HCT116 (cell line): ENCODE measurements at regions not wholly inside any gene's neighbourhood (a gene's known extent, or its start where the extent isn't known, plus 50 kb on each side); places are given as distances from the start of the nearest gene placed in this dataset.

Source experiments
- ATAC-seq: fragments of 200-7000 bp; cut with Tn5 transposase; 2 replicates; pipeline ENCODE4 v1.9.1; 2020; ENCODE audit warnings: mild to moderate bottlenecking, moderate library complexity
- BruUV-seq: library from RNA; stranded (reverse); fragments of 400-500 nt; replicated peaks from 2 replicates; lab custom pipeline; 2021; lab: Mats Ljungman, UMichigan
- CTCF ChIA-PET: fragments of 300-600 bp; sonication (Branson Sonifier 250); formaldehyde crosslinking; loops from one replicate; lab custom pipeline; 2021; ENCODE audit warnings: antibody characterized with exemption; lab: Charles Lee
- POLR2A ChIA-PET: fragments of 300-600, 350-600 bp; sonication (Branson Sonifier 250); formaldehyde crosslinking; loops from one replicate; lab custom pipeline; 2021; ENCODE audit warnings: antibody characterized with exemption; lab: Charles Lee
- RAD21 ChIA-PET, 2 experiments: fragments of 300-600 bp; sonication (Branson Sonifier 250); formaldehyde crosslinking; loops; one replicate each; lab custom pipeline; 2023; ENCODE audit warnings: low total read pairs in 2 of 2; ENCODE audit not compliant: uncharacterized antibody in 2 of 2, unreplicated experiment in 2 of 2, low non-redundant PET in 1 of 2; lab: Charles Lee
- DNase-seq: peaks from one replicate; pipeline ENCODE4 v3.0.0-alpha.2; 2010; ENCODE audit warnings: low read depth, low spot score
- H2AFZ ChIP-seq: fragments of 200-600 bp; shearing (Covaris generic), sonication (generic); 2 replicates; pipeline ENCODE4 v1.6.1; 2017; ENCODE audit warnings: low read depth, mixed run types, mixed read lengths, antibody characterized with exemption, low read length; ENCODE audit not compliant: poor library complexity, severe bottlenecking
- H3K27ac ChIP-seq: 2 replicates; pipeline ENCODE4 v1.5.1; 2012; ENCODE audit warnings: low read depth, low read length
- H3K27me3 ChIP-seq: fragments of 200-600 bp; sonication (generic); 2 replicates; pipeline ENCODE4 v1.6.1; 2016; ENCODE audit warnings: mixed run types, low read length, mixed read lengths; ENCODE audit not compliant: insufficient read depth
- H3K36me3 ChIP-seq, 2 experiments: fragments of 200-500 bp in 1 of 2; fragments of 200-600 bp in 1 of 2; sonication (Bioruptor generic) in 1 of 2; sonication (generic) in 1 of 2; 2 replicates each; pipeline versions ENCODE4 v1.5.1 to v1.6.1; 2014 to 2016; ENCODE audit warnings: low read length in 2 of 2, inconsistent platforms in 1 of 2, mixed read lengths in 1 of 2, mixed run types in 1 of 2; ENCODE audit not compliant: insufficient read depth in 2 of 2, control insufficient read depth in 1 of 2
- H3K4me1 ChIP-seq, 2 experiments: fragments of 200-600 bp in 1 of 2; sonication (generic) in 1 of 2; 2 replicates each; pipeline versions ENCODE4 v1.5.1 to v1.6.1; 2012 to 2017; ENCODE audit warnings: low read length in 2 of 2, inconsistent platforms in 1 of 2, mild to moderate bottlenecking in 1 of 2, mixed read lengths in 1 of 2, mixed run types in 1 of 2, moderate library complexity in 1 of 2; ENCODE audit not compliant: insufficient read depth in 2 of 2, control insufficient read depth in 1 of 2
- H3K4me2 ChIP-seq: fragments of 200-600 bp; sonication (generic); 2 replicates; pipeline ENCODE4 v1.6.1; 2017; ENCODE audit warnings: mixed run types, low read length, mixed read lengths
- H3K4me3 ChIP-seq, 2 experiments: fragments of 200-600 bp in 1 of 2; sonication (generic) in 1 of 2; replicated peaks in 1 of 2; 2 replicates each; pipeline ENCODE4 v1.5.1; 2011 to 2016; ENCODE audit warnings: low read length in 2 of 2, control low read depth in 1 of 2, low read depth in 1 of 2, mild to moderate bottlenecking in 1 of 2, mixed read lengths in 1 of 2, mixed run types in 1 of 2
- H3K79me2 ChIP-seq: fragments of 200-600 bp; sonication (generic); 2 replicates; pipeline ENCODE4 v1.6.1; 2017; ENCODE audit warnings: mild to moderate bottlenecking, mixed run types, low read length, moderate library complexity, mixed read lengths; ENCODE audit not compliant: insufficient read depth
- H3K9ac ChIP-seq: fragments of 200-600 bp; sonication (generic); 2 replicates; pipeline ENCODE4 v1.6.1; 2016; ENCODE audit warnings: low read length, mixed read lengths
- H3K9me2 ChIP-seq: fragments of 200-600 bp; sonication (generic), shearing (Covaris generic); 2 replicates; pipeline ENCODE4 v1.6.1; 2017; ENCODE audit warnings: mixed run types, mild to moderate bottlenecking, moderate library complexity; ENCODE audit not compliant: insufficient read depth
- H3K9me3 ChIP-seq, 2 experiments: fragments of 200-500 bp in 1 of 2; fragments of 200-600 bp in 1 of 2; sonication (Bioruptor generic) in 1 of 2; sonication (generic) in 1 of 2; 2 replicates each; pipeline ENCODE4 v1.6.1; 2014 to 2017; ENCODE audit warnings: low read length in 2 of 2, mixed read lengths in 2 of 2, inconsistent platforms in 1 of 2, low read depth in 1 of 2, mild to moderate bottlenecking in 1 of 2, mixed run types in 1 of 2, moderate library complexity in 1 of 2; ENCODE audit not compliant: control insufficient read depth in 1 of 2, insufficient read depth in 1 of 2
- H4K20me1 ChIP-seq: fragments of 200-600 bp; sonication (generic), shearing (Covaris generic); 2 replicates; pipeline ENCODE4 v1.6.1; 2017; ENCODE audit warnings: mixed run types, mild to moderate bottlenecking, moderate library complexity; ENCODE audit not compliant: insufficient read depth
- ELF1 ChIP-seq: IDR thresholded peaks from 2 replicates; pipeline ENCODE4 v1.6.1; 2012; ENCODE audit warnings: low read depth, borderline replicate concordance
- RAD21 ChIP-seq: IDR thresholded peaks from 2 replicates; pipeline ENCODE4 v1.6.1; 2012; ENCODE audit warnings: low read depth, mild to moderate bottlenecking
- REST ChIP-seq: IDR thresholded peaks from 2 replicates; pipeline ENCODE4 v1.6.1; 2012; ENCODE audit warnings: low read depth
- YY1 ChIP-seq: IDR thresholded peaks from 2 replicates; pipeline ENCODE4 v1.6.1; 2011; ENCODE audit warnings: low read length, low read depth, moderate library complexity, mild to moderate bottlenecking; ENCODE audit not compliant: insufficient replicate concordance; ENCODE audit errors: extremely low read depth
- ZNF274 ChIP-seq: fragments of 200-500 bp; sonication (Bioruptor generic); IDR thresholded peaks from 2 replicates; pipeline ENCODE4 v1.6.1; 2014; ENCODE audit warnings: mild to moderate bottlenecking, low read depth, low read length, inconsistent platforms
- intact Hi-C: fragments of 100-400 bp; cut with micrococcal nuclease; formaldehyde crosslinking; loops from 2 replicates; pipeline ENCODE4 v1.10.0; 2022
- TF ChIP-seq, protein P1 (sequence below), 3 experiments: fragments of 200-600 bp in 1 of 3; sonication (generic) in 1 of 3; IDR thresholded peaks in 2 of 3; conservative IDR thresholded peaks in 1 of 3; 2 replicates each; pipeline ENCODE4 v1.5.1; 2012 to 2017; ENCODE audit warnings: low read depth in 2 of 3, low read length in 2 of 3, antibody characterized with exemption in 1 of 3, borderline replicate concordance in 1 of 3, control low read depth in 1 of 3, mild to moderate bottlenecking in 1 of 3, mixed read lengths in 1 of 3, mixed run types in 1 of 3, moderate library complexity in 1 of 3; ENCODE audit not compliant: insufficient read depth in 1 of 3

DNA sequence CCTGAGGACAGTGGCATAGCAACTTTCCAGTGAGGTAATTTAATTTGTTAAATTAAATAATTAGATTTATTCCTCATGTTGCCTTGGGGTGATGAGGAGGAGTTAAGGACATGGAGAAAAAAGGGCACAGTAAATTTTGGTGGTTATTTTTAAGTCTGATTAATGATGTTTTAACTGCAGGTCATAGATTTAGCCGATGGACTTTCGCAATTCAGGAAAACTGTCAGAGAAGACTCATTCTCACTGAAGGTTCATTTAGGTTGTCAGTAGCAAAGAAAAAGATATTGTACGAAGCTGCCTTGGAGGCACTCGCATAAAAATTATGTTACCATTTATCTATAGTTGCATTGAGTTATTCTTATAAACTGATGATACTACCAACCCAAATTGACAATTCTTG lies 164.2 kb upstream of the PITX2 start:
- Histone ChIP-seq H3K9me2 (no peaks in the 10 kb centered on the region), H3K36me3 (no peaks in the 10 kb centered on the region), H3K27ac (no peak overlapping the region), H3K27me3 (no peaks in the 10 kb centered on the region), H2AFZ (no peak overlapping the region), H3K9ac (no peak overlapping the region), H3K9me3 (no peaks in the 10 kb centered on the region), H3K4me3 (no peak overlapping the region), H3K79me2 (no peaks in the 10 kb centered on the region), H4K20me1 (no peaks in the 10 kb centered on the region), H3K4me1 (no peaks in the 10 kb centered on the region), H3K4me2 (no peak overlapping the region)
- ATAC-seq: no peak
- intact Hi-C loops: no loop called here
- ChIA-PET RAD21 (no interaction called here), POLR2A (no interaction called here), CTCF (no interaction called here)
- no peak for TF ChIP-seq ELF1
- no peak for TF ChIP-seq ZNF274
- no peak for TF ChIP-seq YY1
- no peak for TF ChIP-seq RAD21
- no peak for TF ChIP-seq REST
- TF ChIP-seq, protein P1, sequence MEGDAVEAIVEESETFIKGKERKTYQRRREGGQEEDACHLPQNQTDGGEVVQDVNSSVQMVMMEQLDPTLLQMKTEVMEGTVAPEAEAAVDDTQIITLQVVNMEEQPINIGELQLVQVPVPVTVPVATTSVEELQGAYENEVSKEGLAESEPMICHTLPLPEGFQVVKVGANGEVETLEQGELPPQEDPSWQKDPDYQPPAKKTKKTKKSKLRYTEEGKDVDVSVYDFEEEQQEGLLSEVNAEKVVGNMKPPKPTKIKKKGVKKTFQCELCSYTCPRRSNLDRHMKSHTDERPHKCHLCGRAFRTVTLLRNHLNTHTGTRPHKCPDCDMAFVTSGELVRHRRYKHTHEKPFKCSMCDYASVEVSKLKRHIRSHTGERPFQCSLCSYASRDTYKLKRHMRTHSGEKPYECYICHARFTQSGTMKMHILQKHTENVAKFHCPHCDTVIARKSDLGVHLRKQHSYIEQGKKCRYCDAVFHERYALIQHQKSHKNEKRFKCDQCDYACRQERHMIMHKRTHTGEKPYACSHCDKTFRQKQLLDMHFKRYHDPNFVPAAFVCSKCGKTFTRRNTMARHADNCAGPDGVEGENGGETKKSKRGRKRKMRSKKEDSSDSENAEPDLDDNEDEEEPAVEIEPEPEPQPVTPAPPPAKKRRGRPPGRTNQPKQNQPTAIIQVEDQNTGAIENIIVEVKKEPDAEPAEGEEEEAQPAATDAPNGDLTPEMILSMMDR (IDR thresholded peaks at IDR 0.05 in 2 of 3, conservative IDR thresholded peaks at IDR 0.05 in 1 of 3; ENCODE audit: borderline replicate concordance in 1 of 3, insufficient read depth in 1 of 3, low read depth in 2 of 3, low read length in 2 of 3): no peak
- no peak for DNase-seq
- no TSS peak for BruUV-seq
